HG03095 (cell line): ENCODE measurements at regions not wholly inside any gene's neighbourhood (a gene's known extent, or its start where the extent isn't known, plus 50 kb on each side); places are given as distances from the start of the nearest gene placed in this dataset.
"Not testable (repeated sequence)": the region's sequence is repeated elsewhere in the genome, so short reads cannot be mapped to it uniquely, and the experiment has no call there.

Experiments used
- ATAC-seq: cut with Tn5 transposase; IDR thresholded peaks from one replicate; pipeline ENCODE4 v1.9.1; 2021; ENCODE audit warnings: moderate library complexity; ENCODE audit not compliant: unreplicated experiment

- no peak for ATAC-seq
Measured at GRCh38 chr2:436205-436604, 148.3 kb upstream of the ALKAL2 start.

GRCh38 chr2:434625-435024 lies 146.7 kb upstream of the ALKAL2 start:
- no peak for ATAC-seq

DNA sequence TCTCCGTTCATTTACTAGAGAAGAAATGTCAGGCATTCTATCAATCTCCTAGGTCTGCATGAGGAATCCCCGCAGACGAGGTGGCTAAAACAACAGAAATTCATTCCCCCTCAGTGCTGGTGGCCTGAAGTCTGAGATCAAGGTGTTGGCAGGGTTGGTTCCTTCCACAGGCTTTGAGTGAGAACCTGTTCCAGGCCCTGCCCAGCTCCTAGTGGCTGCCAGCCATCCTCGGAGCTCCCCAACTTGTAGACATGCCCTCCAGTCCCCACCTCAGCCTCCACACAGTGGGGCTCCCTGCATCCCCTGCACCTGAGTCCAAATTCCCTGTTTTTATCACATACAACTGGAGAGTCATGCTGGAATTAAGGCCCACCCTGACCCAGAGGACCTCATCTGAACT lies 145.3 kb upstream of the ALKAL2 start:
- no peak for ATAC-seq

DNA sequence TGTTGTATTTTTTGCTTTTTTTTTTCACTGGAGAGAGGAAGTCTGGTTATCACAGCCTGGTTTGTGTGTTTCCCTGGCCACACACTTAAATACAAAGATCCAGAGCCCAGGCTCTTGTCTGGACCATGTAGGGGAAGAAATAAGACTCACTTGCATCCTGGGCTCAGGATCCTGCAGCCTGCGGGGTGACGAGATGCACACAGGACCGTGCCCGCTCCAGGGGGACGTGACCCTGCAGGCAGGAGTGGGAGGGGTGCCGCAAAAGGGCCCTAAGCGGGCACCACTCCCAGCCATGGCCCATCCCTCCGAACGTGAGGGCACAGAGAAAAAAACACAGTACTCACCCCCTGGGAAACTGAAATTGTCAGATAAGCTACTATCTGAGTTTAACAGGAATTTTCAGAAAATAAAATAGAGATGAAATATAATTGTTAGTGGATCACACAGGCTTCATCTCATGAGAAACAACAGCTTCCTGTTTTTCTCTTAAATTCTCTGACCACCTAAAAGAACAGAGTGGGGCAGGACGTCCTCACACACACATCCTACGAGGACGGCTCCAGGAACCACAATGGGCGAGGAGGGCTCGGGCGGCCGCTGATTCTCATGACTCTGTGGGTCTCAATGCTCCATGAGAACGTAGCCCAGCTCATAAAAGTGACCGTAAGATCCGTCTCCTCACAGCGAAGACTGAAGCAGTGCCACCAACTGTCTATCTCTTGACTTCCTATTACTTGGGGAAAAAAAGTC lies 142.6 kb upstream of the ALKAL2 start:
- ATAC-seq: no peak

GRCh38 chr2:429575-430254 lies 141.8 kb upstream of the ALKAL2 start:
- no peak for ATAC-seq

DNA sequence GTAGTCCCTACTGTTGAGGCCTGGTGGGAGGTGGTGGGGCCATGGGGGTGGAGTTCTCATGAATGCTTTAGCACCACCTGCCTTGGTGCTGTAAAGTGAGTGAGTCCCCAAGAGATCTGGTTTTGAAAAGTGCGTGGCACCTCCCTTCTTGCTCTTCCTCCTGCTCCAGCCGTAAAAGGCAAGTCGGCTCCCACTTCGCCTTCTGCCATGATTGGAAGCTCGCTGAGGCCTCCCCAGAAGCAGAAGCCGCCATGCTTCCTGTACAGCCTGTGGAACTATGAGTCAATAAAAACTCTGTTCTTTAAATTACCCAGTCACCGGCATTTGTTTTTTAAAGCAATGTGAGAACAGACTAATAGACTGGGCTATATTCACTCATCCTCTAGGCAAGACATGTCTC lies 141.3 kb upstream of the ALKAL2 start:
- no peak for ATAC-seq

- ATAC-seq: no peak
Measured at GRCh38 chr2:428591-428990, 140.7 kb upstream of the ALKAL2 start.

GRCh38 chr2:426696-427095 lies 138.8 kb upstream of the ALKAL2 start:
- not testable (repeated sequence) for ATAC-seq

DNA sequence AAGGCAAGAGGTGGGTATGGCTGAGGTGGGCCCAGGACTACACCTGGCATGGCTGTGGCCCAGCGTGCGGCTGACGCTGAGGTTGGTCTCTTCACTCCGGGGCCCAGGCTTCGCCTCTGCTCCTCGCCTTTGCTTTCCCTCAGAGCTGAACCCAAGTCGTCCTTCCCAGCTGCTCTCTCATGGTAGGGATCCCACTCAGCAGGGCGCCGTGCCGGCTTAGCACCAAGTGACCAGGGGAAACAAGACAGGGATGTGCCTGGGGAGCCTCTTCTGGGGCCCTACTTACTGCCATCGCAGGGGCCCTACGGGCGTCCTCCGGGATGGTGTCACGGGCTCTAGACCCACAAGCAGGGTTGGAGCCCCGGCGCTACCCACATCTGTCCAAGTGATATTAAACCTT lies 138.1 kb upstream of the ALKAL2 start:
- no peak for ATAC-seq

DNA sequence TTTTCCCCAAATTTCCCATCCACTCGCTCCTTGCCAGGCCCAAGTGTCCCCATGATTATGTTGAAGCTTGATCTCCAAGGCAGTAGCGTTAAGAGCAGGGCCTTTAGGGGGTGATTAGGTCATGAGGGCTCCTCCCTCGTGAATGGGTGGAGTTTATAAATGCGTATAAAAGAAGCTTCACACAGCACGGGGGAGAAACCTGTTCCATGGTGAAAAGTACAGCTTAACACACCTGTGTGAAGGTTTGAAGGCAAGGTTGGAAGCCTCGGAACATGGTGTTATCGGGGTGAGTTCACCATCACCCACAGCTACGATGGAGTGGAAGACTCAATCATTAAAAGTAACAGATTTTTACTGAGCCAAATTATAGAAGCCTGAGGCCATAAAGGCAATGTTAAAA lies 137.4 kb upstream of the ALKAL2 start:
- ATAC-seq: no peak

GRCh38 chr2:424306-425171 lies 136.6 kb upstream of the ALKAL2 start:
- ATAC-seq: no peak

DNA sequence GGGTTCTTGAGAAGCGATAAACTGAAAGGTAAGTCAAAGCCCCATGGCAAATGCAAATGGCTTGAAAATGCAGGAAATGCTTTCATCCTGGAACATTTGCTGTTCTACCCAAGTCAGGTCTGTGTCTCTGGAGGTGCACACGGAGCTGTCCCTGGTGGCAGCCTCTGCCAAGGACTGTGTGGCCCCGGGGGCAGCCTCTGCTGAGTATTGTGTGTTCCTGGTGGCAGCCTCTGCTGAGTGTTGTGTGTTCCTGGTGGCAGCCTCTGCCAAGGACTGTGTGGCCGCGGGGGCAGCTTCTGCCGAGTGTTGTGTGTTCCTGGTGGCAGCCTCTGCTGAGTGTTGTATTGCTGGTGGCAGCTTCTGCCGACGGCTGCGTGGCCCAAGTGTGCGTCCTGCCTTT lies 135.6 kb upstream of the ALKAL2 start:
- no peak for ATAC-seq

- ATAC-seq: no peak
Measured at GRCh38 chr2:422676-423435, 135.0 kb upstream of the ALKAL2 start.

DNA sequence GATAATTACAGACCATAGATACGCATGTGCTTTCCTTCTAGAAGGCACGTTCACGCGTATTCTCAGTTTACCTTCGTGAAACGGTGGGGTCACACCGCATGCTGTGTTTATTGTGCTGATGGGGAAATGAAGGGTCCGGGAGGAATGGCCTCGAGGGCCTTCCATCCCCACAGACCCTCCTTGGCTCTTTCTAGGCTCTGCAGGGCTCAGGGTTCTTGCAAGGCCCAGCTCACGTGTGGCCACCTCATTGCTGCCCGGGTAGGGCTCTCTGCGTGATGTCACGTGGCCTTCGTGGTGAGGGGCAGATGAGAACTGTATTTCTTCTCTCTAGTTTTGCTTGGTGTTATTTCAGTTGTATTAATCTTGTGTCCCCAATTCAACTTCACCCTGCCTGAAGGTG lies 133.5 kb upstream of the ALKAL2 start:
- no peak for ATAC-seq

DNA sequence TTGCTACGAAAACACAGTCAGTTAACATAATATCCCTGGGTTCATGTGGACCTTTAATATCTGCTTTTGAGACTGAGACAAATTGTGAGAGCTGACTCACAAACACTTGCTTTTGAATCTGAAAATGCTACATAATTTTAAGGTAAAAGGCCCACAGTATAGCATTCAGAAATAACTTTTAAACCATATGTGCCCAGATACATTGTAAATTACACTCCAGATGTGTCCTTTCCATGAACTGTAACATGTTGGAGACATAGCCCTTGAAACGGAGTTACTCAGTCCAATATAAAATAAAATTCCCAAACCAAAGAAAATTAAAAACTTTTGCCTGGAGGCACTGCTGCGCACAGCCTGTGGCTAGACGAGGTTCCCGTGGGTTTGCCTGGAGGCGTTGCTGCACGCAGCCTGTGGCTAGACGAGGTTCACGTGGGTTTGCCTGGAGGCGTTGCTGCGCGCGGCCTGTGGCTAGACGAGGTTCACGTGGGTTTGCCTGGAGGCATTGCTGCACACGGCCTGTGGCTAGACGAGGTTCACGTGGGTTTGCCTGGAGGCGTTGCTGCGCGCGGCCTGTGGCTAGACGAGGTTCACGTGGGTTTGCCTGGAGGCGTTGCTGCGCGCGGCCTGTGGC lies 131.9 kb upstream of the ALKAL2 start:
- no peak for ATAC-seq

- no peak for ATAC-seq
Measured at GRCh38 chr2:417662-418061, 129.8 kb upstream of the ALKAL2 start.

DNA sequence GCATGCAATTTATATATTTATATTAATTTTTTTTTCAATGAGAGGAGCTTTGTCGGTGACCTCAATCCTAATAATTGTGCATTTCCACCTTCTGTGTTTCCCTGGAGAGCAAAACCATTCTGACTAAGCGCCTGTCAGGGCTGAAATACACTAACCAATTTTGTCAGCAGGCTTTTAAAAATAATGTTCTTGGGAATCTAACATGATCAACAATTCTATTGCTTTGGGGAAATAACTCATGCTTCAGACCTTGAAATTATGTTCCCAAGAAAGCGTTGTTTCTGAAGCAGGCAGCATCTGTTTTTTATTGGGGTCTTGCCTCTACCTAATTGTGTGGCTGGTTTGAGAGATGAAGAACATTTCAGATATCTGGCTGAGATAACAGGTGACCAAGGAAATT lies 129.1 kb upstream of the ALKAL2 start:
- no peak for ATAC-seq

DNA sequence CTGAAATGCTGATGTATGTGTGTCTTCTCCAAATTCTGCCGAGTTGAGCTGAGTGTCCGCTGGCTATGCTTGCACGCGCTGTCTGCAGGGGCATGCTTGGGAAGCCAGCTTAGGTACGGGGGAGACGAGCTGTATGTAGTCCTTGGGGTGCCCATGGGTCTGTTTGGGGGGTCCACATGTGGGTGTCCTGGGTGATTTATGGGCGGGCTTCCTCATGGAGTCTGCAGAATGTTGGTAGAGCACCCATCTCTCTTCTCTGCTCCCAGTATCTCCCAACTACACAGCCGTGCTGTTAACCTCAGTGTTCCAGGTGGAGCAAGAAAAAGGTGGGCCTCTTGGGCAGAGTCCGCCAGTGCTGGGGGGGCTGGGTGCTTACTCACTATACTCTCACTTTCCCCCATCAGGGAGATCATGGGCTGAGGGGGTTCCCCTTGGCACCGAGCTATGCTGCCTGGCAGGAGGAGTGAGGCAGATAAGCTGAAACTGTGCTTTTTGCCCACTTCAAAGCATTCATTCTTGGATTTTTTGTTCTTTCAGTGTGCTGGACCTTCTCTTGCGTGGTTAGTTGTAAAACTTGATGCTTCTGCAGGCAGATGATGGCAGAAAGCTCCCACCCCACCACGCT lies 128.2 kb upstream of the ALKAL2 start:
- no peak for ATAC-seq

DNA sequence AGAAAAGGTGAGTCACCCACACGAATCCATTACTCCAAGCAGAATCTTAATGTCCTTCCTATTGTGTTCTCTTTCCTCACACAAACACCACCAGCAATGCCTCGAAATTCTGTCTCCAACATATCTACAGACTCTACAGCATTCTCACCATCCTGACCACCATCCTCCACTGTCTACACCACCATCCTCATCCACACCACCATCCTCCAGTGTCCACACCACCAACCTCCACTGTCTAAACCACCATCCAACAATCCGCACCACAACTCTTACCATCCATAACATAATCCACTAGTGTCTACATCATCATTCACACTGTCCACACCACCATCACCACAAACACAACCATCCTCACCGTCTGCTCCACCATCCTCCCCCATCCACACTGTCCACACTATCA lies 121.6 kb upstream of the ALKAL2 start:
- ATAC-seq: no peak

- ATAC-seq: no peak
Measured at GRCh38 chr2:407630-408029, 119.7 kb upstream of the ALKAL2 start.
